IPS-11a (cell line): ENCODE measurements at regions not wholly inside any gene's neighbourhood (a gene's known extent, or its start where the extent isn't known, plus 50 kb on each side); places are given as distances from the start of the nearest gene placed in this dataset.

ENCODE experiments used
- H3K4me3 ChIP-seq: one replicate; pipeline ENCODE4 v1.5.1; 2013; ENCODE audit warnings: low read depth, low read length, control low read depth

- no peak overlapping the region for H3K4me3 ChIP-seq
Observed at GRCh38 chr3:117786349-117786748, 1076.8 kb downstream of the TUSC7 start.

- H3K4me3 ChIP-seq, result no peak overlapping the region
Observed at GRCh38 chr3:117788061-117788460, 1078.5 kb downstream of the TUSC7 start.

GRCh38 chr3:117788506-117788905 lies 1078.9 kb downstream of the TUSC7 start:
- H3K4me3 ChIP-seq, result no peak overlapping the region

DNA sequence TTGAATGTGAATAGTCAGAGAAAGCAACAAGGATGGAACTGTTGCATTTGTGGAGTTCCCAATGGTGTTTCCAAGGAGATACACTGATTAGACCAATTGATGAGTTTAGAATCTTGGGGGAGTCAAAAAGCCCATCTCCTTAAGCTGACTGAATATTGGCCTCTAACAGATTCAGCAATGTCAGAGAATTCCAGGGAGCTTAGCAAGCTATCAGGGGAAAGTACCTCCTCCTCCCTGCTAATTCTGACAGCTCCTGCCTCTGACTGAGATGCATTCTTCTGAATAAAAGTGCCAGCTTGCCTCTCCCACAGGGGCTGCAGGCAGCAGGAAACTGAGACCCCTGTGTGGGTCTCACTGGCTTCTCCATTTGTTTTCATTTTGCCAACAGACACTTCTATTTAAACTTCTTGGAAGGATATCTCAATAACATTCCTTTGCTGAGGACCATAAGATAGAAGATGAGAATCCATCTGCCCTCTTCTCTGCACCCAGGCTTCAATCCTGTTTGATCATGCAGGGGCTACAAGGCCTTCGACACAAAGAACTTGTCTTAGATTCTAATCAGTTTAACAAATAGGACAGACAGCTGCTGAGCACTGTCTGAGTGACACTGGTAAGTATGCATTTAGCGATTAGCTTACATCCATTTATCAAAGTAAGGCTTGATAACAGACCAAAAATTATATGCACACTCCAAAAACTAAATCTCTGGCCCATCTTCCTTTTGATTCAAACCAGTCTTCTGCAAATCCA lies 1080.8 kb downstream of the TUSC7 start:
- no peak overlapping the region for H3K4me3 ChIP-seq

- H3K4me3 ChIP-seq, result no peak overlapping the region
Observed at GRCh38 chr3:117793622-117794265, 1084.2 kb downstream of the TUSC7 start.

- no peak overlapping the region for H3K4me3 ChIP-seq
Observed at GRCh38 chr3:117798221-117798620, 1088.6 kb downstream of the TUSC7 start.

DNA sequence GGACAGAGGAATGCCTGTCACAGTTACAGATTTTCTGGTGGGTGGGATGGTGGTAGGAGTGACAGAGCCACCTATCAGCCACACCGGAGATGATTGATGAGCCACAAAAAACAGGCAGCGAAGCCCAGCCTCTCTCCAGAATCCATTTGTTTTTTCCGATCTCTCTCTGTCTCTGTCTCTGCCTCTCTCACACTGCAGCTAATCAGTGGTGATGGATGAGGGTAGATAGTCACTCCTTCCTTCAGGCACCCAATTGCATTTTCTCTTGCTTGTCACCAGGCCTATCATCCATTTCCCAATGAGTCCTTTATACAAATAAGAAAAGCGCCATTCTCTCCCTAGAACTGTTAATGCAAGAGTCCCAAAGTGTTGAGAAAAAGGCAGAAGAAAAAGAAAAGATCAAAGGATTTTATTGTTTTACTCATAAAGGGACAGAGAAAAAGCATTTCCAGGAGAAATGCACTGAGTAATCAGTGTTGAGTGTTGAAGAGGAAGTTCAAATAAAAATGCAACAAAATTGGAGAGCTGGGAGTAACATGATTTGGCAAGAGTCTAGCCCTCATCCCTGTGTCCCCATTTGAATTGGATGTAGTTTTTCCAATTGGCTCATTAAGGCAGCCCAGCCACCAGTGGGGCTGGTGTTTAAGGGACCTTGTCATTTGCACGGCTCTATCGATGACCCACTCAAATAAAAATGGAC lies 1089.3 kb downstream of the TUSC7 start:
- no peak overlapping the region for H3K4me3 ChIP-seq

DNA sequence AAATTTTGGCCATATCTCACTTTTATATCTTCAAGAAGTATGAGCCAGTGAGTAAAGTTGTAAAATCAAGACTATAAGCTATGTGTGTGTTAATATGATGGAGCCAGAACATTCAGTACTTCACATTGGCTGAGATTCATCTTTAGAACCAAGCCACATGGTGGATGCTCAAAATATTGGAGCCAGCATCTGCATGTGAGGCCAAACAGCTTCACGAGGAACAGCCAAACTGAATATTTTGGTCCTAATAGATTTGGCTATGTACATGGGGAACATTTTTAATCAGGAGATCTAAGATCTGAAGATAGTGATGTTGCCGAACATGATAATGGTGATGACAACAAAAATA lies 1089.8 kb downstream of the TUSC7 start:
- no peak overlapping the region for H3K4me3 ChIP-seq

DNA sequence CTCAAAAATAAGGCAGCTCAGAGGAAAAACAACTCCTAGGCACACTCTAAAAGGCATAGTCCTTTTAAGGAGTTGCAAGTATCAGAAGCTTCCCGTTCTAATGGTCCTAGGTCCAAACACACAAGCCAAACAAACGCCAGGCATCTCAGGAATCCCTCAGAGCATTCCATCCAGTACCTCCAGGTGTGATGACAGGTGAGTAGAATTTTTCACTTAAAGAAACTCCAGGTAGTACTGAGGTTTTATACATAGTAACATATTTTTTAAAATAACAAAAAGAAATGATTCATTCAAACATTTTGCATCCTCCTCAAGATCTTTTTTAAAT lies 1092.3 kb downstream of the TUSC7 start:
- H3K4me3 ChIP-seq, result no peak overlapping the region

DNA sequence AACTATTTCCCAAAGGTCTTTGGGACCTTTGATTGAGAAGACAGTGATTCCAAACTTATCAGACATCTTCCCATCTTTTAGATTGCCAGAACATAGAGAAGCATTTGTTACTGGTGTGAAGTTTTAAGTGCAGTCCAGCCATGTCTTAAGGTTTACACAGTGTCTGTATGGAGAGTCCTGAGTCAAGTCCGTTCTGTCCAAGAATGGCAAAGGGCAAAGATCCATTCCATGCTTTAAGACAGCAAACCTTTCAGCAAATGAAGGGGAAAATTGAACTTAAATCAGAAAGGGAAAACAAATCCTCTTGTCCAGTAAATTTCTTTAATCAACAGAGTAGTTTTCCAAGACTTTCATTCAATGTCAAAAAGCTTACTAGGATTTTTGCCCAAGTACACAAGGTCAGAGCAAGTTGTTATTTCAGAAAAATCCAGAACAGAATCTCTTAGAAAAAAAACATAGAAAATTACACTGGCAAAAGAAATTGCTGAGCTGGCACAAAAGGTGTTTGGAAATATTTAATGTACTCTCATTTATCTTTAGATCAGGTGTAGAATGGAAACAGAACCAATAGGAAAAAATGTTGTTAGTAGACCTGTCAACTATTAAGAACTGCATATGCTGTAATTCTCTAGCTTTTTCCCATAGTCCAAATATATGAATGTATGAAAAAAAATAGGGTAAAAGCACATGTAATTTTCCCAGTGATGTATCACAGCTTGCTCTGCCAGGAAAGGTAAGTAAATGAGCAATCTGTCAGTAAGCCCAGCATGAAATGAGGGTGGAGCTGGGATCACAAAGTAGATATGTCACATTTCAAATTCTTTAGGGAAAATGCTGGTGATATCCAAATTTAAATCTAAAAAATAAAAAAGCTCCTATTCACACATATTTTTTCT lies 1099.9 kb downstream of the TUSC7 start:
- no peak overlapping the region for H3K4me3 ChIP-seq

DNA sequence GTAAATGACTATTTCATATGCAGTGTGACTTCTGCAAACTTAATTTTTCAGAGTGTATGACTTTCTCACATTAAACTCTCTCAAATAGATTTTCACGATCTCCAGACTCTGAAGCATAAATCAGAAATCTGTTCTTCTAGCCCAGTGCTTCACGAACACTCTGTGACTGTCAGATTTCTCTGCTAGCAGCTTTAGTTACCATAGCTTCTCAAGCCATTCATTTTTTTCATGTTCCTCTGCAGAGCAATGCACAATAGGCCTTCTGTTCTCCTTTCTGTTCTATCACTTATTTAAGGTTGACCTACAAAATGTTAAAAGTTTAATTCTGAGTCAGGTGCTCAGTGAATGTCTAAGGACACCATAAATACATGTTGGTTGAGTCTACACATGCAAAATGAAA lies 1102.2 kb downstream of the TUSC7 start:
- H3K4me3 ChIP-seq, result no peak overlapping the region

- no peak overlapping the region for H3K4me3 ChIP-seq
Observed at GRCh38 chr3:117814975-117815374, 1105.4 kb downstream of the TUSC7 start.

DNA sequence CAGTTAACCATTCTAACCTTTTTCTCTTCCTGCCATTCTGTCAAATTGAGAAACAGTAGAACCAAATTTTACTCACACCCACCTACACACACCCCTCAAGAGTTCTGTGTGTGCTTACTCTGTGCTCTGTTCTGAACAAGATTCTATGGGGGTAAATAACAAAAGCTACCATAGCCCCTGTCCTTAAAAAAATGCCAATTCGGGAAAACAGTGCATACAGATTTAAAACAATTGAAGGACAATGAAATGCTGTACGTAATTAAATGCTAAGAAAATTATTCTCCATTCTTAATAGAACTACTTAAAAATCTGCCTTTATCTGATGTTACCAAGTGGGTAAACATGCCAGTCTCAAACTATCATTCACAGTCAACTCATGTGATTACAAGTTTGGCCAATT lies 1107.5 kb downstream of the TUSC7 start:
- no peak overlapping the region for H3K4me3 ChIP-seq

DNA sequence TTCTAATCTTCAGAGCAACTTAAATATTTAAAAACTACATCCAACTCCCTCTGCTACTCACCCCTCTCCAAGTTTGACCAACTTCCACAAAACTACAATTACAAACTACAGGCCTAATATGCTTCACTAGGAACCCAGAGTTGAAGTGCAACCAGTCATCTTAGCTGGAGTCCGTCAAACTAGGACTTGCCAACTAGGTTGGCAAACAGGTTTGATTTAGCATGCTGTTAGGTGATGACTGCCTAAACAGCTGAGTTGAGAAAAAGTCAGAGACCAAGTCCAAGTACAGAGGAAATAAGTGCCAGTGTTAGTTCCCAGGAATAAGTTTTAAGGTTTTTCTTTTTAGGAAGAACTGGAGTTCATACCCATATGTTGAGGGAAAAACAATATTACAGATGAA lies 1109.0 kb downstream of the TUSC7 start:
- no peak overlapping the region for H3K4me3 ChIP-seq

GRCh38 chr3:117820658-117821299 lies 1111.2 kb downstream of the TUSC7 start:
- H3K4me3 ChIP-seq, result no peak overlapping the region

DNA sequence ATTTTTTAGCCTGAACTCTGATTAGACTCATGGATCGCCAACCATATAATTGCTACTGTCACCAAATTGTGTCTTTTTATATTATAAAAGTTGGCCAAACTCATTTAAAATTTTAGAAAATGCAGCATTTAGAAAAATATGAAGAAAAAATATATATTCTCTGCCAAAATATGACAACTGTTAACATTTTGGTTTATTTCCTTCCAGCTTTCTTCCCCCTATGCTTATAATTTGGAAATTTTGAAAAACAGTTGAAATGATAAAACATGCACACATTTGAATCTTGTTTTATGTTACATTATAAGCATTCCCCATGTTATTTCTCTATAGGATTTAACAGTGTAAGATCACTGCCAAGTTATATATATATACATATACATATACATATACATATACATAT lies 1112.8 kb downstream of the TUSC7 start:
- no peak overlapping the region for H3K4me3 ChIP-seq

DNA sequence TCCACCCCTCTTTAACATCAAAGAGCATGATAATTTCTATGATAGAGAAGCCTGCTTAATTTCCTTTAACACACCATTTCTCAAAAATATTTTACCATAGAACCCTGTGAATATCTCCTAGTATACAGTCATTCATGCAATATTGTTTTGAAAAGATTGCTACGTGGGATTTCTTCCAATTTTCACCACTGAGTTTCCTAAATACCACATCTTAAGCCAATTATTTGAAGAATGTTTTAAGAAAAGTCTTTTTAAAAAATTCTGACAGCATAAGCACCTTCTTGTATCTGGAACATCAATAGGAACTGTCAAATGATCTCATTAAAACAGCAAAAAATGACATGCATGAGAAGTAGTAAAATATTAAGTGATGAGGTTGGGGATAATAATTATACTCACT lies 1126.7 kb downstream of the TUSC7 start:
- no peak overlapping the region for H3K4me3 ChIP-seq

DNA sequence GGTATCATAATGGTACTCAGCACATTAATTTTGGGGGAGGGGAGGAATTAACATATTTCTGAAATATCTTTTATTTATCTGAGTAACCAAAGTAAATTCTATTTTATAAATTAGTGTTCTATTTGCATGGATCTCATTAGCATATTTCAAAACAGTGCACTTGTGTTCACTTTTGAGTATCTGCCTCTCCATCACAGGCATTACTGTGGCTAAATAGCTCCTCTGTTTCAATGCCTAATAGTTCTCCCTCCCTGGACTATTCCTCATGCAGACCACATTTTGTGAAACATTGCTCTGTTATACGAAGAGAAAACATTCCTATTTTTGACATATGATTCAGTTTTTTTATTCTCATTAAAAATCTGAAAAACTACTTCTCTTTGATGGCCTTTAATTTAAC lies 1127.8 kb downstream of the TUSC7 start:
- no peak overlapping the region for H3K4me3 ChIP-seq

DNA sequence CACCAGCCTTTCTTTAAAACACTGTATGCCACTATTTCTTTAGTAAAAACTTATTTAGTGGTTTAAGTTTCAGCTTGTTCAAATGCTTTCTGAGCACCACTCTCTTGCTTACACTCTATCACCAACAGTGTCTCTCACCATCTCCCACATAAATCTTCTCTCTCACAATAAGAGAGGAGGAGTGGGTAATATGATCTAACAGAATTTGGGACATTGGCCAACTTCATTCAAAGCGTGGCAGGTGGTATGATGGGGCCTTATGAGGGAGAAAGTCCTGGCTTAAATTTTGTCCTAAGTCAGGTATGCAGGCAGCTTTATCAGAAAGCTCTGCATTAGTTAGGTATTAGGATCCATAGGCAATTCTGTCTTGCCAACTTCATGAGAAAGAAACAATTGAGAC lies 1132.5 kb downstream of the TUSC7 start:
- no peak overlapping the region for H3K4me3 ChIP-seq

DNA sequence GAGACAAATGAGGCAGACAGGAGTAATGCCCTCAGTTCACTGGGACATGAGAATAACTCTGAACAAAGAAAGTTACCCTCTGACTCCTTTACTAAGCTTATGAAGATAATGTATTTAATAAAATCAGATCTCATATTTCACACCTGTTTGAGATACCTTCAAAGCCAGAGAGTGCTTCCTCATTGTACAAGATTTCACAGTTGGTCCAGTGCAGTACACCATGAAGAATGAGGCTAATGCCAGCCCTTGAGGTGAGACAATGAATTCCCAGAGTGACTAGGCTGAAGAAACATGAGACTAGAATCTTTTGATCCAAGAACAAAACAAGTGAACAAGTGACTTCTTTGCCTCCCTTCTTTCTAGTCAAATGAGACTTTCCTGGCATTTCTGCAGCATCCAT lies 1133.8 kb downstream of the TUSC7 start:
- H3K4me3 ChIP-seq, result no peak overlapping the region

GRCh38 chr3:117844676-117845075 lies 1135.1 kb downstream of the TUSC7 start:
- H3K4me3 ChIP-seq, result no peak overlapping the region
